ENCODE measurements at regions not wholly inside any gene's neighbourhood (a gene's known extent, or its start where the extent isn't known, plus 50 kb on each side); places are given as distances from the start of the nearest gene placed in this dataset.

DNA sequence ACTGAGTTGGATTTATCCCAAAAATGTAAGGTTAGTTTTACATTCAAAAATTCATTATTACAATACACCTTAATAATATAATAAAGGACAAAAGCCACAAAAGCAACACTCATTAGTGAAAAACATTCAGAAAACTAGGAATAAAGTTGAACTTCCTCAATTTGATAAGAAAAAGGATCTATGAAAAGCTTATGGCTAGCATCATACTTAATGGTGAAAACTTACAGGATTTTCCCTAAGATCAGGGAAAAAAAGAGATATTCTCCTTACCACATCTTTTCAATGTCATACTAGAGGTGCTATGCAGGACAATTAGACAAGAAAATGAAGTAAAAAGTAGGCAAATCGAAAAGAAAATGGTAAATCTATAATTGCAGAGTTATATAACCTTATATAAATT is 279.9 kb downstream of the CGGBP1 start:
- intact Hi-C loops (cut with DNase I; ENCODE audit: low total_unique reads): loop anchor here (10.0 kb wide), 1 partner anchor 336 kb away; no protein-coding TSS in a partner anchor
- no peaks in the 10 kb centered on the region for H3K36me3 ChIP-seq
- in situ Hi-C loops (cut with MboI; ENCODE audit: low pct_ligation_motif_present in 1 of 4, low pct_unique_long_range_greater_than_20kb in 1 of 4, low sequenced_read_pairs in 3 of 4): no loop called here
- WGBS, 2 donors (ENCODE audit: low coverage in 1 of 2): 63 to 65% methylated on average over 1 of the region's 1 CpG
- DNase-seq: no peak
- no peak overlapping the region for H3K27ac ChIP-seq
- no peak overlapping the region for H3K4me3 ChIP-seq
- no peaks in the 10 kb centered on the region for H3K9me3 ChIP-seq
- TF ChIP-seq, protein P1, sequence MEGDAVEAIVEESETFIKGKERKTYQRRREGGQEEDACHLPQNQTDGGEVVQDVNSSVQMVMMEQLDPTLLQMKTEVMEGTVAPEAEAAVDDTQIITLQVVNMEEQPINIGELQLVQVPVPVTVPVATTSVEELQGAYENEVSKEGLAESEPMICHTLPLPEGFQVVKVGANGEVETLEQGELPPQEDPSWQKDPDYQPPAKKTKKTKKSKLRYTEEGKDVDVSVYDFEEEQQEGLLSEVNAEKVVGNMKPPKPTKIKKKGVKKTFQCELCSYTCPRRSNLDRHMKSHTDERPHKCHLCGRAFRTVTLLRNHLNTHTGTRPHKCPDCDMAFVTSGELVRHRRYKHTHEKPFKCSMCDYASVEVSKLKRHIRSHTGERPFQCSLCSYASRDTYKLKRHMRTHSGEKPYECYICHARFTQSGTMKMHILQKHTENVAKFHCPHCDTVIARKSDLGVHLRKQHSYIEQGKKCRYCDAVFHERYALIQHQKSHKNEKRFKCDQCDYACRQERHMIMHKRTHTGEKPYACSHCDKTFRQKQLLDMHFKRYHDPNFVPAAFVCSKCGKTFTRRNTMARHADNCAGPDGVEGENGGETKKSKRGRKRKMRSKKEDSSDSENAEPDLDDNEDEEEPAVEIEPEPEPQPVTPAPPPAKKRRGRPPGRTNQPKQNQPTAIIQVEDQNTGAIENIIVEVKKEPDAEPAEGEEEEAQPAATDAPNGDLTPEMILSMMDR (IDR thresholded peaks at IDR 0.05): no peak
- no peaks in the 10 kb centered on the region for H3K4me1 ChIP-seq
- no peaks in the 10 kb centered on the region for H3K27me3 ChIP-seq

DNA sequence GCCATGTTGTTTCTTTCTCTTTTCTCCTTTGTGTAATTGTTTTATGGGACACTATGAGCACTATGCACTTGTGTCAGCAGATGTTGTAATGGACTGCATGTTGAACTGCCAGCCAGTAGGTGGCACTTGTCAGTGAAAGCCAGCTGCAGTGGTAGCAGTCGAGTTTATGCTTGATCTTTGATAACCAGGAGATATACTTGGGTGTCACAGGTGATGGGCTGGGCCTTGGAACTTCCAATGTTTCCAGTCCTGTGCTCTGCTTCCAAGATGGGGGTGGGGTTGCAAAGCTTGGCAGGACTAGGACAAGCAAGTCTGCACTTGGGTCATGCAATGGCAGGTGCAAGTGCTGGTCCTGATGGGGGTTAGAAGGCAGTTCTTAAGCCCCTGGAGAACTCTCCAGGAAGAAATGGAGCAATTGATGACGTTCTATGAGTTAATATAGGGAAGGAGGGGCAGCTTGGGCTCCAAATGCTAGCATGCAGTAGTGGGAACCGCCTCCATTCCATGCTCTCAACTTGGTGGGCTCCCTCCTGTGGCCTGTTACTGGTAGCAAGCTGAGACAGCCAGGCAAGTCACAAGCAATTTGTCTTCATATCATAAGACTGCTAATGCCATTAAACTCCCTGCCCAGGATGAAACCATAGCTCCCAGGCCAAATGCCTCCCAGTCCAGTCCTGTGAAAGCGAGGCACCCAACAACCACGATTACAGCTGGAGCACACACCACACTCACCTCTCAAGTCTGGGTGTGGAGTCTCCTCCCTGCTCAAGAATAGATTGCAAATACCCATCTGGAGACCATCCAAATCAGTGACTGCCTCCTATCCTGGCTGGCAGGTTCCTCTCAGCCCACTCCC is 287.2 kb downstream of the CGGBP1 start:
- Histone ChIP-seq H3K36me3 (no peaks in the 10 kb centered on the region), H3K4me1 (no peaks in the 10 kb centered on the region), H3K27ac (no peak overlapping the region), H3K27me3 (no peaks in the 10 kb centered on the region), H3K9me3 (no peaks in the 10 kb centered on the region), H3K4me3 (no peak overlapping the region)
- intact Hi-C loops (cut with DNase I; ENCODE audit: low total_unique reads) (loop anchor here (10.0 kb wide), 1 partner anchor 343 kb away; no protein-coding TSS in a partner anchor), in situ Hi-C loops (cut with MboI; ENCODE audit: low pct_ligation_motif_present in 1 of 4, low pct_unique_long_range_greater_than_20kb in 1 of 4, low sequenced_read_pairs in 3 of 4) (loop anchor here in 2 of 4 donors (25.0 kb wide), 2 partner anchors 241 to 341 kb away; no protein-coding TSS in a partner anchor)
- DNase-seq: no peak
- 57 to 60% methylated on average over 2 to 5 of the region's 5 CpGs for WGBS, 2 donors (ENCODE audit: low coverage in 1 of 2)
- TF ChIP-seq, protein P1 (IDR thresholded peaks at IDR 0.05): peak; percentile 47 to 61 (median 55)
- TF ChIP-seq POLR2AphosphoS5 (IDR thresholded peaks at IDR 0.05) (no peak), EP300 (IDR thresholded peaks at IDR 0.05; ENCODE audit: low read depth) (no peak), POLR2A (IDR thresholded peaks at IDR 0.05) (no peak)

DNA sequence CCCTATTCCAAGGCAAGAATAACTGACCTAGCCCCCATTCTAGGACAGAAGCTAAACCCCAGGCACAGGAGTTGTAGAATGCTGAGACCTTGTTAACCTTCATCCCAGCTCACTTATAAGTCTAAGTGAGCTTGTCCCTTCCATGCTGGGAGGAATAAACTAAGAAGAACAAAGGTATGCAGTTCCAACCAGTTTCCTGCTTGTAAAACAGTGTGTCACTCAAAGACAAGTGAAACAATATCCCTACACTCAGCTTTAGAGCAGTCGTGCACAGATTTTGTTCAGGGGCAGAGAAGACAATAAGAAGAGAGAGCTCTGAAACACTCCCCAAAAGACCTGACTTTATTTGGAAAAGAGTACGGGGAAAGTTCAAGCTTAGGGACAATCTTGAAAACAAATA is 292.1 kb downstream of the CGGBP1 start:
- H3K27ac ChIP-seq: no peak overlapping the region
- no peaks in the 10 kb centered on the region for H3K4me1 ChIP-seq
- WGBS, 2 donors (ENCODE audit: low coverage in 1 of 2): 47 to 66% methylated on average over 2 of the region's 2 CpGs
- intact Hi-C loops (cut with DNase I; ENCODE audit: low total_unique reads): no loop called here
- in situ Hi-C loops (cut with MboI; ENCODE audit: low pct_ligation_motif_present in 1 of 4, low pct_unique_long_range_greater_than_20kb in 1 of 4, low sequenced_read_pairs in 3 of 4): loop anchor here in 2 of 4 donors (25.0 kb wide), 2 partner anchors 246 to 346 kb away; no protein-coding TSS in a partner anchor
- H3K4me3 ChIP-seq: no peak overlapping the region
- no peak for DNase-seq
- no peaks in the 10 kb centered on the region for H3K36me3 ChIP-seq
- TF ChIP-seq, protein P1 (IDR thresholded peaks at IDR 0.05): no peak
- TF ChIP-seq POLR2AphosphoS5 (IDR thresholded peaks at IDR 0.05): no peak
- TF ChIP-seq EP300 (IDR thresholded peaks at IDR 0.05; ENCODE audit: low read depth): no peak
- TF ChIP-seq POLR2A (IDR thresholded peaks at IDR 0.05): no peak
- H3K27me3 ChIP-seq: no peaks in the 10 kb centered on the region
- H3K9me3 ChIP-seq: no peaks in the 10 kb centered on the region

DNA sequence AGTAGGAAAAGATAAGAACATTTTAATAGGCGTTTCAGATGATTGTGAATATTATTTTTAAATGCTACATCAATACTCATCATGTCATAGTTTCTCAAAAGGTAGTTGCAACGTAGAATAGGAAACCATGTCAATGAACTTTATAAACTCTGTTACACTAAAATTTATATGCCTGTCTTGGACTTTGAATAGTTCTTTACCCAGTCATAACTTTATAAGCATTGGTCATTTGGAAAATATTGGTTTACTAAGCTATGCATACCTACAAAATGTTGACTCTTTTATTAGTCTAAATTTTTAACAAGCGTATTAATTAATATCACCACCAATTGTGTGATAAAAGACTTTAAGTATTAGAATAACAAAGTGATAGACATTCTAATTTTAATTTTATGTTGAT is 293.5 kb downstream of the CGGBP1 start:
- no peak overlapping the region for H3K4me3 ChIP-seq
- no peak for TF ChIP-seq POLR2A (IDR thresholded peaks at IDR 0.05)
- TF ChIP-seq EP300 (IDR thresholded peaks at IDR 0.05; ENCODE audit: low read depth): no peak
- TF ChIP-seq POLR2AphosphoS5 (IDR thresholded peaks at IDR 0.05): no peak
- TF ChIP-seq, protein P1 (IDR thresholded peaks at IDR 0.05): no peak
- intact Hi-C loops (cut with DNase I; ENCODE audit: low total_unique reads): no loop called here
- no peak for DNase-seq
- no peak overlapping the region for H3K27ac ChIP-seq
- H3K36me3 ChIP-seq: no peaks in the 10 kb centered on the region
- H3K9me3 ChIP-seq: no peaks in the 10 kb centered on the region
- H3K27me3 ChIP-seq: no peaks in the 10 kb centered on the region
- in situ Hi-C loops (cut with MboI; ENCODE audit: low pct_ligation_motif_present in 1 of 4, low pct_unique_long_range_greater_than_20kb in 1 of 4, low sequenced_read_pairs in 3 of 4): loop anchor here in 2 of 4 donors (25.0 kb wide), 2 partner anchors 247 to 347 kb away; no protein-coding TSS in a partner anchor
- WGBS, 2 donors (ENCODE audit: low coverage in 1 of 2): 65 to 74% methylated on average over 3 of the region's 3 CpGs
- H3K4me1 ChIP-seq: no peaks in the 10 kb centered on the region
